ENCODE measurements at regions not wholly inside any gene's neighbourhood (a gene's known extent, or its start where the extent isn't known, plus 50 kb on each side); places are given as distances from the start of the nearest gene placed in this dataset.

GRCh38 chrX:39869846-39870601 lies 227.7 kb downstream of the BCOR start (continued):
- 0 out of 2 replicates have a peak, but pooled peaks have one; percentile 22 for TF ChIP-seq MBD2 (IDR thresholded peaks at IDR 0.05; ENCODE audit: borderline replicate concordance, low read depth)
- TF ChIP-seq CREM (IDR thresholded peaks at IDR 0.05; ENCODE audit: low read depth), result peak; percentile 52; the same call in 1 of the 2 replicates
- no peak for TF ChIP-seq ZNF347 (CRISPR knock-in tag; IDR thresholded peaks at IDR 0.05; ENCODE audit: low read depth)
- TF ChIP-seq BHLHE40 (IDR thresholded peaks at IDR 0.05; ENCODE audit: low read length), result peak; percentile 37; the same call in 1 of the 2 replicates
- peak; percentile 54; the same call in 1 of the 2 replicates for TF ChIP-seq TFAP4 (CRISPR knock-in tag; IDR thresholded peaks at IDR 0.05; ENCODE audit: borderline replicate concordance)
- TF ChIP-seq ZHX1 (conservative IDR thresholded peaks at IDR 0.05; ENCODE audit: low read length), result no peak
- no peak for TF ChIP-seq HSF4 (CRISPR knock-in tag; IDR thresholded peaks at IDR 0.05; ENCODE audit: borderline replicate concordance)
- no peak for TF ChIP-seq ID3 (CRISPR knock-in tag; IDR thresholded peaks at IDR 0.05)
- no peak for TF ChIP-seq ID3 (tag; IDR thresholded peaks at IDR 0.05)
- peak; percentile 74 for TF ChIP-seq FOSL1 (tag; conservative IDR thresholded peaks at IDR 0.05)
- peak; percentile 57 for TF ChIP-seq ATF3 (IDR thresholded peaks at IDR 0.05)
- TF ChIP-seq ATF3 (CRISPR knock-in tag; conservative IDR thresholded peaks at IDR 0.05), result no peak
- no peak for TF ChIP-seq ZBTB12 (CRISPR knock-in tag; IDR thresholded peaks at IDR 0.05)
- TF ChIP-seq CBFA2T2 (conservative IDR thresholded peaks at IDR 0.05), result peak; percentile 41
- peak; percentile 56 for TF ChIP-seq TCF3 (CRISPR knock-in tag; IDR thresholded peaks at IDR 0.05)
- no peak; the same call in 1 of the 2 replicates for TF ChIP-seq JUND (IDR thresholded peaks at IDR 0.05; ENCODE audit: borderline replicate concordance, low read depth, low read length)
- TF ChIP-seq JUND (tag; IDR thresholded peaks at IDR 0.05; ENCODE audit: borderline replicate concordance, low read depth, low read length), result peak; percentile 23; the same call in 1 of the 3 replicates
- TF ChIP-seq THAP12 (CRISPR knock-in tag; IDR thresholded peaks at IDR 0.05), result no peak
